ENCODE measurements at regions not wholly inside any gene's neighbourhood (a gene's known extent, or its start where the extent isn't known, plus 50 kb on each side); places are given as distances from the start of the nearest gene placed in this dataset.

- Histone ChIP-seq H4K5ac (ENCODE audit: low read depth, low read length) (no peak overlapping the region), H2AK5ac (ENCODE audit: low read depth, low read length) (no peak overlapping the region), H3K23ac (ENCODE audit: low read depth, low read length) (no peak overlapping the region), H3K27me3 (ENCODE audit: control insufficient read depth, insufficient read depth, low read length) (peaks cover 2% of the 10 kb centered on the region; the same call in 1 of the 2 replicates), H4K20me1 (ENCODE audit: insufficient read depth, low read length) (no peaks in the 10 kb centered on the region), H2AFZ (replicated peaks; ENCODE audit: low read length, poor library complexity) (no peak overlapping the region), H3K9me1 (ENCODE audit: insufficient read depth, low read length) (no peaks in the 10 kb centered on the region), H3K4ac (ENCODE audit: low read depth, low read length) (no peak overlapping the region), H3K79me1 (ENCODE audit: low read depth in 1 of 2, low read length in 2 of 2) (no peaks in the 10 kb centered on the region), H3K4me3 (ENCODE audit: insufficient read depth, low read depth, low read length) (no peak overlapping the region), H3K27ac (ENCODE audit: insufficient read depth, low read length) (no peak overlapping the region), H3K18ac (ENCODE audit: low read depth, low read length) (no peak overlapping the region), H4K91ac (ENCODE audit: insufficient read depth, low read depth, low read length) (no peak overlapping the region), H2BK5ac (ENCODE audit: low read depth, low read length, poor library complexity, severe bottlenecking) (no peak overlapping the region), H3K9me3 (ENCODE audit: control insufficient read depth, insufficient read depth, low read length) (no peaks in the 10 kb centered on the region), H2AK9ac (replicated peaks; ENCODE audit: low read depth, low read length, poor library complexity) (no peak overlapping the region), H2BK120ac (ENCODE audit: low read depth, low read length) (no peak overlapping the region), H3K4me1 (ENCODE audit: control insufficient read depth, insufficient read depth, low read length) (no peaks in the 10 kb centered on the region), H3K36me3 (ENCODE audit: control insufficient read depth, insufficient read depth, low read length) (no peaks in the 10 kb centered on the region), H2BK20ac (ENCODE audit: low read depth, low read length) (no peak overlapping the region), H3K56ac (ENCODE audit: extremely low read depth, insufficient read depth, low read length) (no peak overlapping the region), H3K4me2 (ENCODE audit: low read depth, low read length) (no peak overlapping the region), H3K9ac (ENCODE audit: low read depth, low read length) (no peak overlapping the region), H3K14ac (replicated peaks; ENCODE audit: low read depth, low read length) (no peak overlapping the region), H2BK15ac (ENCODE audit: low read depth, low read length) (no peak overlapping the region), H4K8ac (ENCODE audit: low read depth in 2 of 2, low read length in 2 of 2) (no peak overlapping the region)
- CTCF ChIA-PET: interaction anchor here (0.6 to 1.2 kb wide), 2 partner anchors 22 to 595 kb away, joined by 3 to 6 read pairs; no protein-coding TSS in a partner anchor
- BruUV-seq (replicated peaks): no TSS peak
- DNase-seq (no peak), ATAC-seq (ENCODE audit: low read depth) (no peak)
- dilution Hi-C loops (cut with HindIII; ENCODE audit: low sequenced_read_pairs, unreplicated experiment) (no loop called here), intact Hi-C loops (cut with micrococcal nuclease) (no loop called here), in situ Hi-C loops (cut with MboI; ENCODE audit: low sequenced_read_pairs) (no loop called here)
- no CpG with 5 or more reads among the region's 1 CpG for WGBS, 2 experiments (ENCODE audit: extremely low coverage in 2 of 2, insufficient read length in 1 of 2)
- TF ChIP-seq RFX5 (IDR thresholded peaks at IDR 0.05; ENCODE audit: low read depth, low read length): no peak
- no peak for TF ChIP-seq RAD21 (IDR thresholded peaks at IDR 0.05; ENCODE audit: low read length)
- no peak for TF ChIP-seq BHLHE40 (IDR thresholded peaks at IDR 0.05; ENCODE audit: low read depth, low read length)
- no peak for TF ChIP-seq MAFK (IDR thresholded peaks at IDR 0.05; ENCODE audit: low read depth, low read length)
- no peak for TF ChIP-seq NFE2L2 (IDR thresholded peaks at IDR 0.05; ENCODE audit: low read depth, low read length)
- TF ChIP-seq CTCF (conservative IDR thresholded peaks at IDR 0.05; ENCODE audit: low read depth, low read length): no peak
- no peak for TF ChIP-seq USF2 (IDR thresholded peaks at IDR 0.05; ENCODE audit: low read depth, low read length)
- TF ChIP-seq MXI1 (IDR thresholded peaks at IDR 0.05; ENCODE audit: borderline replicate concordance, low read depth, low read length): no peak
- TF ChIP-seq SMC3 (IDR thresholded peaks at IDR 0.05; ENCODE audit: low read depth, low read length): no peak
- no peak for TF ChIP-seq POLR2A (IDR thresholded peaks at IDR 0.05; ENCODE audit: low read depth, low read length)
- no peak for TF ChIP-seq CHD1 (IDR thresholded peaks at IDR 0.05; ENCODE audit: low read depth, low read length)
- POLR2A ChIA-PET (ENCODE audit: unreplicated experiment): no interaction called here
These were observed 142.1 kb downstream of the GXYLT1 start for GRCh38 chr12:42002563-42002962.

Data from IMR-90 (cell line).